GM23248 (cell line): ENCODE measurements at regions not wholly inside any gene's neighbourhood (a gene's known extent, or its start where the extent isn't known, plus 50 kb on each side); places are given as distances from the start of the nearest gene placed in this dataset.

Experiments
- DNase-seq: peaks from one replicate; pipeline ENCODE4 v3.0.0-alpha.2; 2015
- H2AFZ ChIP-seq: fragments of 200-600 bp; sonication (generic); 2 replicates; pipeline ENCODE4 v1.6.1; 2016; ENCODE audit warnings: antibody characterized with exemption
- H3F3A ChIP-seq: fragments of 200-600 bp; sonication (generic); 2 replicates; pipeline ENCODE4 v1.6.1; 2016; ENCODE audit warnings: mild to moderate bottlenecking, antibody characterized with exemption, mixed run types; ENCODE audit not compliant: insufficient read depth
- H3K27ac ChIP-seq: fragments of 200-600 bp; sonication (generic); 2 replicates; pipeline ENCODE4 v1.5.1; 2016; ENCODE audit warnings: mild to moderate bottlenecking
- H3K27me3 ChIP-seq: fragments of 200-600 bp; sonication (generic); replicated peaks from 2 replicates; pipeline ENCODE4 v1.6.1; 2016; ENCODE audit warnings: mild to moderate bottlenecking; ENCODE audit not compliant: insufficient read depth
- H3K36me3 ChIP-seq: fragments of 200-600 bp; sonication (generic); 2 replicates; pipeline ENCODE4 v1.6.1; 2016; ENCODE audit warnings: low read depth, mild to moderate bottlenecking
- H3K4me1 ChIP-seq: fragments of 200-600 bp; sonication (generic); 2 replicates; pipeline ENCODE4 v1.6.1; 2016; ENCODE audit warnings: mild to moderate bottlenecking; ENCODE audit not compliant: insufficient read depth
- H3K4me2 ChIP-seq: fragments of 200-600 bp; sonication (generic); one replicate; pipeline ENCODE4 v1.6.1; 2016; ENCODE audit warnings: mild to moderate bottlenecking; ENCODE audit not compliant: unreplicated experiment
- H3K4me3 ChIP-seq: fragments of 200-600 bp; sonication (generic); 2 replicates; pipeline ENCODE4 v1.5.1; 2016; ENCODE audit warnings: mild to moderate bottlenecking
- H3K79me2 ChIP-seq: fragments of 200-600 bp; sonication (generic); 2 replicates; pipeline ENCODE4 v1.6.1; 2016; ENCODE audit warnings: mild to moderate bottlenecking; ENCODE audit not compliant: insufficient read depth
- H3K9ac ChIP-seq: fragments of 200-600 bp; sonication (generic); 2 replicates; pipeline ENCODE4 v1.6.1; 2016; ENCODE audit warnings: mild to moderate bottlenecking
- H3K9me2 ChIP-seq: fragments of 200-600 bp; sonication (generic); 2 replicates; pipeline ENCODE4 v1.6.1; 2016; ENCODE audit warnings: mixed run types, mild to moderate bottlenecking, moderate library complexity; ENCODE audit not compliant: insufficient read depth
- H3K9me3 ChIP-seq: fragments of 200-600 bp; sonication (generic); one replicate; pipeline ENCODE4 v1.6.1; 2017; ENCODE audit warnings: low read depth
- H4K20me1 ChIP-seq: fragments of 200-600 bp; sonication (generic); 2 replicates; pipeline ENCODE4 v1.6.0; 2016; ENCODE audit not compliant: insufficient read depth
- EZH2 ChIP-seq: fragments of 200-600 bp; sonication (generic); IDR thresholded peaks from 2 replicates; pipeline ENCODE4 v1.6.1; 2018; ENCODE audit warnings: antibody characterized with exemption, mild to moderate bottlenecking; ENCODE audit not compliant: insufficient read depth, poor library complexity, severe bottlenecking
- EZH2phosphoT487 ChIP-seq: fragments of 200-600 bp; sonication (generic); IDR thresholded peaks from 2 replicates; pipeline ENCODE4 v1.6.1; 2018; ENCODE audit warnings: antibody characterized with exemption, moderate library complexity, mild to moderate bottlenecking, low read depth; ENCODE audit not compliant: insufficient read depth
- WGBS, 2 experiments: methylation state at CpG; one replicate each; pipeline ENCODE4 v1.1.6; 2015 to 2017; ENCODE audit warnings: low lambda C conversion rate in 2 of 2, low coverage in 1 of 2; ENCODE audit errors: missing lambda C conversion rate in 2 of 2; 5-methylcytosine and 5-hydroxymethylcytosine counted together
- in situ Hi-C: fragments of 300-500 bp; cut with MboI; formaldehyde crosslinking; loops from 2 replicates; pipeline ENCODE4 v1.15.0; 2020

GRCh38 chr7:97565665-97566064 lies 166.2 kb upstream of the TAC1 start:
- H3K4me3 ChIP-seq, result no peak overlapping the region
- WGBS, 2 experiments, result 45 to 51% methylated on average over 4 of the region's 4 CpGs
- no peak overlapping the region for H3K27ac ChIP-seq
- no peaks in the 10 kb centered on the region for H3K36me3 ChIP-seq
- no peaks in the 10 kb centered on the region for H3K4me1 ChIP-seq
- DNase-seq, result no peak
- no peak overlapping the region for H2AFZ ChIP-seq
- H3K9ac ChIP-seq, result no peak overlapping the region
- no peaks in the 10 kb centered on the region for H3F3A ChIP-seq
- H3K9me3 ChIP-seq, result no peaks in the 10 kb centered on the region
- no peaks in the 10 kb centered on the region for H3K27me3 ChIP-seq
- TF ChIP-seq EZH2phosphoT487 (no peak), EZH2 (no peak)
- in situ Hi-C loops, result no loop called here
- H4K20me1 ChIP-seq, result no peaks in the 10 kb centered on the region
- no peaks in the 10 kb centered on the region for H3K79me2 ChIP-seq
- no peaks in the 10 kb centered on the region for H3K9me2 ChIP-seq
- no peak overlapping the region for H3K4me2 ChIP-seq

- TF ChIP-seq EZH2phosphoT487 (no peak), EZH2 (no peak)
- no peak for DNase-seq
- no peak overlapping the region for H3K9ac ChIP-seq
- no peaks in the 10 kb centered on the region for H3K4me1 ChIP-seq
- no peaks in the 10 kb centered on the region for H3K36me3 ChIP-seq
- no peak overlapping the region for H3K4me3 ChIP-seq
- H3K27ac ChIP-seq, result no peak overlapping the region
- H3K79me2 ChIP-seq, result no peaks in the 10 kb centered on the region
- no peaks in the 10 kb centered on the region for H4K20me1 ChIP-seq
- no peaks in the 10 kb centered on the region for H3K9me2 ChIP-seq
- no peaks in the 10 kb centered on the region for H3K9me3 ChIP-seq
- no peak overlapping the region for H3K4me2 ChIP-seq
- WGBS, 2 experiments, result 8% methylated on average over 2 of the region's 2 CpGs
- no peak overlapping the region for H2AFZ ChIP-seq
- H3K27me3 ChIP-seq, result no peaks in the 10 kb centered on the region
- H3F3A ChIP-seq, result no peaks in the 10 kb centered on the region
- in situ Hi-C loops, result no loop called here
Observed at GRCh38 chr7:97573065-97573464, 158.8 kb upstream of the TAC1 start.

- Histone ChIP-seq H3K4me2 (no peak overlapping the region), H3K9ac (no peak overlapping the region), H3F3A (no peaks in the 10 kb centered on the region), H3K27ac (no peak overlapping the region), H2AFZ (no peak overlapping the region), H3K79me2 (no peaks in the 10 kb centered on the region), H3K27me3 (no peaks in the 10 kb centered on the region), H4K20me1 (no peaks in the 10 kb centered on the region), H3K4me1 (no peaks in the 10 kb centered on the region), H3K4me3 (no peak overlapping the region), H3K9me2 (no peaks in the 10 kb centered on the region), H3K9me3 (no peaks in the 10 kb centered on the region), H3K36me3 (no peaks in the 10 kb centered on the region)
- no peak for DNase-seq
- TF ChIP-seq EZH2, result no peak
- TF ChIP-seq EZH2phosphoT487, result no peak
- in situ Hi-C loops, result no loop called here
Observed at GRCh38 chr7:97576043-97576442, 155.8 kb upstream of the TAC1 start.

- no peak overlapping the region for H3K27ac ChIP-seq
- TF ChIP-seq EZH2 (no peak), EZH2phosphoT487 (no peak)
- DNase-seq, result no peak
- H3K9me3 ChIP-seq, result no peaks in the 10 kb centered on the region
- no peaks in the 10 kb centered on the region for H3K36me3 ChIP-seq
- H2AFZ ChIP-seq, result no peak overlapping the region
- no peaks in the 10 kb centered on the region for H3K9me2 ChIP-seq
- H3K4me1 ChIP-seq, result no peaks in the 10 kb centered on the region
- 33 to 34% methylated on average over 5 of the region's 5 CpGs for WGBS, 2 experiments
- H3K4me3 ChIP-seq, result no peak overlapping the region
- H3K79me2 ChIP-seq, result no peaks in the 10 kb centered on the region
- no peaks in the 10 kb centered on the region for H3K27me3 ChIP-seq
- H3K9ac ChIP-seq, result no peak overlapping the region
- H4K20me1 ChIP-seq, result no peaks in the 10 kb centered on the region
- in situ Hi-C loops, result no loop called here
- no peaks in the 10 kb centered on the region for H3F3A ChIP-seq
- no peak overlapping the region for H3K4me2 ChIP-seq
Observed at GRCh38 chr7:97578225-97578624, 153.7 kb upstream of the TAC1 start.

- 17 to 24% methylated on average over 5 of the region's 5 CpGs for WGBS, 2 experiments
- in situ Hi-C loops, result no loop called here
Observed at GRCh38 chr7:97580205-97580604, 151.7 kb upstream of the TAC1 start.

More at GRCh38 chr7:97580205-97580604, 151.7 kb upstream of the TAC1 start:
- DNase-seq, result no peak
- Histone ChIP-seq H3K27ac (no peak overlapping the region), H3K4me1 (no peaks in the 10 kb centered on the region), H3F3A (no peaks in the 10 kb centered on the region), H4K20me1 (no peaks in the 10 kb centered on the region), H3K27me3 (no peaks in the 10 kb centered on the region), H3K9ac (no peak overlapping the region), H3K4me3 (no peak overlapping the region), H3K4me2 (no peak overlapping the region), H3K79me2 (no peaks in the 10 kb centered on the region), H3K9me3 (no peaks in the 10 kb centered on the region), H2AFZ (no peak overlapping the region), H3K36me3 (no peaks in the 10 kb centered on the region), H3K9me2 (no peaks in the 10 kb centered on the region)
- TF ChIP-seq EZH2, result no peak
- no peak for TF ChIP-seq EZH2phosphoT487
